OCI-LY7 (cell line): ENCODE measurements at regions not wholly inside any gene's neighbourhood (a gene's known extent, or its start where the extent isn't known, plus 50 kb on each side); places are given as distances from the start of the nearest gene placed in this dataset.

Source experiments
- BruUV-seq: library from RNA; stranded (reverse); fragments of 400-500 nt; replicated peaks from 2 replicates; lab custom pipeline; 2021; lab: Mats Ljungman, UMichigan
- CTCF ChIA-PET: fragments of 300-600 bp; sonication (Branson Sonifier 250); formaldehyde crosslinking; loops from one replicate; lab custom pipeline; 2022; ENCODE audit warnings: antibody characterized with exemption; ENCODE audit not compliant: unreplicated experiment; lab: Charles Lee
- POLR2A ChIA-PET: fragments of 300-600 bp; sonication (Branson Sonifier 250); formaldehyde crosslinking; loops from one replicate; lab custom pipeline; 2022; ENCODE audit warnings: antibody characterized with exemption; lab: Charles Lee
- DNase-seq: peaks from one replicate; pipeline ENCODE4 v3.0.0-alpha.2; 2015; ENCODE audit warnings: low spot score
- H2AFZ ChIP-seq: fragments of 200-600 bp; sonication (generic), shearing (Covaris generic); 2 replicates; pipeline ENCODE4 v1.6.1; 2014; ENCODE audit warnings: mild to moderate bottlenecking, antibody characterized with exemption, low read length, moderate library complexity
- H3K27ac ChIP-seq: fragments of 200-600 bp; sonication (generic); 2 replicates; pipeline ENCODE4 v1.5.1; 2014; ENCODE audit warnings: mixed run types, low read depth, mild to moderate bottlenecking, moderate library complexity, low read length, inconsistent platforms; ENCODE audit not compliant: poor library complexity, severe bottlenecking
- H3K36me3 ChIP-seq: fragments of 200-600 bp; sonication (generic); 2 replicates; pipeline ENCODE4 v1.6.1; 2014; ENCODE audit warnings: mild to moderate bottlenecking, antibody characterized with exemption, low read length, moderate library complexity, mixed read lengths; ENCODE audit not compliant: insufficient read depth
- H3K4me1 ChIP-seq: fragments of 200-600 bp; sonication (generic); 2 replicates; pipeline ENCODE4 v1.5.1; 2014; ENCODE audit warnings: mild to moderate bottlenecking, low read length; ENCODE audit not compliant: insufficient read depth, poor library complexity, severe bottlenecking
- H3K4me2 ChIP-seq: fragments of 200-600 bp; sonication (generic); 2 replicates; pipeline ENCODE4 v1.6.1; 2014; ENCODE audit warnings: mild to moderate bottlenecking, low read length
- H3K4me3 ChIP-seq: fragments of 200-600 bp; sonication (generic); 2 replicates; pipeline ENCODE4 v1.5.1; 2014; ENCODE audit warnings: mild to moderate bottlenecking, low read depth, low read length; ENCODE audit not compliant: poor library complexity, severe bottlenecking
- H3K79me2 ChIP-seq: fragments of 200-600 bp; sonication (generic); 2 replicates; pipeline ENCODE4 v1.6.1; 2016; ENCODE audit warnings: low read depth, mild to moderate bottlenecking, low read length, moderate library complexity, mixed read lengths; ENCODE audit not compliant: insufficient read depth
- H3K9me2 ChIP-seq: fragments of 200-600 bp; sonication (generic); 2 replicates; pipeline ENCODE4 v1.6.1; 2016; ENCODE audit warnings: mild to moderate bottlenecking, low read length, mixed read lengths; ENCODE audit not compliant: insufficient read depth
- H3K9me3 ChIP-seq: fragments of 200-600 bp; sonication (generic); 2 replicates; pipeline ENCODE4 v1.6.1; 2014; ENCODE audit warnings: mild to moderate bottlenecking, mixed run types, low read length, mixed read lengths
- H4K20me1 ChIP-seq: fragments of 200-600 bp; sonication (generic); 2 replicates; pipeline ENCODE4 v1.6.1; 2014; ENCODE audit warnings: mild to moderate bottlenecking, antibody characterized with exemption, low read length, moderate library complexity, mixed read lengths; ENCODE audit not compliant: insufficient read depth
- EZH2phosphoT487 ChIP-seq: fragments of 200-600 bp; sonication (generic); IDR thresholded peaks from 2 replicates; pipeline ENCODE4 v1.6.1; 2018; ENCODE audit warnings: low read depth, borderline replicate concordance, mild to moderate bottlenecking, mixed run types, antibody characterized with exemption, low read length, moderate library complexity, mixed read lengths
- intact Hi-C: fragments of 100-400 bp; cut with micrococcal nuclease; formaldehyde crosslinking; loops from one replicate; pipeline ENCODE4 v1.10.0; 2022; ENCODE audit not compliant: unreplicated experiment
- TF ChIP-seq, protein P1 (sequence below): fragments of 200-600 bp; sonication (generic); conservative IDR thresholded peaks from 2 replicates; pipeline ENCODE4 v1.5.1; 2014; ENCODE audit warnings: mild to moderate bottlenecking, antibody characterized with exemption, low read length, moderate library complexity, mixed read lengths

DNA sequence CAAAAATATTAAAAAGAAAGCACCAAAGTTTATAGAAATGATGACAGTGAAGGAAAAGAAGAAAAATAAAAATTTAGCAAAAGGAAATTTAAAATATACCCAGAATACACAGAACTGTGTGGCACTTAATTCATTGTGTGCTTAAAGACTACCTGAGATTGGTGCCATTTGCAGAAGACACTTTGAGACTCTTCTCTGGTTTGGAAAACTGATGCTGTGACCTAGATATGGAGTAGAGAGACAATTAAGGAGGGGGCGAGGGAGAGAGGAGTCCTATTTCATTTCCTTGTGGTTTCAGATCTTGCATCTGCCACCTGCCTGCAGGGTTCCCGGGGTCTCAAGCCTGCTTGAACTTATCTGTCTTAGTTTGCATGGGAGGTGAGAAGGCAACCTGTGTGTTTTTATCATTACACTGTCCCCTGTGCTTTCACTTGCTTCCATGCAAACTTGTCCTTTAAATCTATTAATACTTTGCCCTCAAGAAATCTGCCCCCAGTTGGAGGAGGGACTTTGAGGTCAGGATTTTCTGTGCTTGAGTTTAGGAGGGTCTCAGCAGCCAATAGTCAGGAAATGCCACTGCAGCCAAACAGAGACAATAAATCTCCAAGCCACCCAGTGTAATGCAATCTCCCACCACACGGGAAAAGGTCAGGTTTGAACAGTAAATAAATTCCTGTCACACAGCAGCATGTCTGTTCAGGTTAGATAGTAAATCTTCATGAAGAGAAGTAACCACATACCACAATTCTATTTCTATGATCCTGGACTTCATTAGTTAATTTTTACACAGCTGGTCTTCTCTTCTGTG, 119.4 kb downstream of the CAND1 start:
- Histone ChIP-seq H3K36me3 (no peaks in the 10 kb centered on the region), H3K9me2 (no peaks in the 10 kb centered on the region), H3K4me3 (no peak overlapping the region), H3K4me2 (no peak overlapping the region), H3K9me3 (no peaks in the 10 kb centered on the region), H4K20me1 (no peaks in the 10 kb centered on the region), H3K79me2 (no peaks in the 10 kb centered on the region), H3K4me1 (no peaks in the 10 kb centered on the region), H2AFZ (no peak overlapping the region), H3K27ac (no peak overlapping the region)
- intact Hi-C loops: no loop called here
- TF ChIP-seq, protein P1, sequence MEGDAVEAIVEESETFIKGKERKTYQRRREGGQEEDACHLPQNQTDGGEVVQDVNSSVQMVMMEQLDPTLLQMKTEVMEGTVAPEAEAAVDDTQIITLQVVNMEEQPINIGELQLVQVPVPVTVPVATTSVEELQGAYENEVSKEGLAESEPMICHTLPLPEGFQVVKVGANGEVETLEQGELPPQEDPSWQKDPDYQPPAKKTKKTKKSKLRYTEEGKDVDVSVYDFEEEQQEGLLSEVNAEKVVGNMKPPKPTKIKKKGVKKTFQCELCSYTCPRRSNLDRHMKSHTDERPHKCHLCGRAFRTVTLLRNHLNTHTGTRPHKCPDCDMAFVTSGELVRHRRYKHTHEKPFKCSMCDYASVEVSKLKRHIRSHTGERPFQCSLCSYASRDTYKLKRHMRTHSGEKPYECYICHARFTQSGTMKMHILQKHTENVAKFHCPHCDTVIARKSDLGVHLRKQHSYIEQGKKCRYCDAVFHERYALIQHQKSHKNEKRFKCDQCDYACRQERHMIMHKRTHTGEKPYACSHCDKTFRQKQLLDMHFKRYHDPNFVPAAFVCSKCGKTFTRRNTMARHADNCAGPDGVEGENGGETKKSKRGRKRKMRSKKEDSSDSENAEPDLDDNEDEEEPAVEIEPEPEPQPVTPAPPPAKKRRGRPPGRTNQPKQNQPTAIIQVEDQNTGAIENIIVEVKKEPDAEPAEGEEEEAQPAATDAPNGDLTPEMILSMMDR: 0 out of 2 replicates have a peak, but pooled peaks have one; percentile 32
- TF ChIP-seq EZH2phosphoT487: no peak
- DNase-seq: peak; percentile 2
- no TSS peak for BruUV-seq
- ChIA-PET POLR2A (no interaction called here), CTCF (no interaction called here)

DNA sequence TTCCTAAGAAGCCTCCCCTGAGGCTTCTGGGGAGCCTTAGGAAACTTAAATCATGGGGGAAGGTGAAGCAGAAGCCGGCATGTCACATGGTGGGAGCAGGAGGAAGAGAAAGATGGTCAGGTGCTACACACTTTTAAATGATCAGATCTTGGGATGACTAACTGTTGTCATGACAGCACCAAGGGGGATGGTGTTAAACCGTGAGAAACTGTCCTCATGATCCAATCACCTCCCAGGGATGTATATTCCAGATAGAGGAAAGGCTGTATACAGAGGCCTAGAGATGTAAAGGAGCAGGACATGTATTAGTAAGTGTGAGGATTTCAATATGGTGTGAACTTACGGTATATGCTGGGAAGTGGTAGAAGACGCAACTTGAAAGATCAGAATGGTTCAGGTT, 121.1 kb downstream of the CAND1 start:
- POLR2A ChIA-PET: no interaction called here
- H3K27ac ChIP-seq: no peak overlapping the region
- no peak overlapping the region for H2AFZ ChIP-seq
- DNase-seq: no peak
- no peak overlapping the region for H3K4me3 ChIP-seq
- CTCF ChIA-PET: no interaction called here
- BruUV-seq: no TSS peak
- H3K36me3 ChIP-seq: no peaks in the 10 kb centered on the region
- no peak overlapping the region for H3K4me2 ChIP-seq
- H3K9me2 ChIP-seq: no peaks in the 10 kb centered on the region
- H3K79me2 ChIP-seq: no peaks in the 10 kb centered on the region
- H4K20me1 ChIP-seq: no peaks in the 10 kb centered on the region
- no peaks in the 10 kb centered on the region for H3K4me1 ChIP-seq
- H3K9me3 ChIP-seq: no peaks in the 10 kb centered on the region
- intact Hi-C loops: no loop called here
- TF ChIP-seq, protein P1: no peak
- TF ChIP-seq EZH2phosphoT487: no peak

DNA sequence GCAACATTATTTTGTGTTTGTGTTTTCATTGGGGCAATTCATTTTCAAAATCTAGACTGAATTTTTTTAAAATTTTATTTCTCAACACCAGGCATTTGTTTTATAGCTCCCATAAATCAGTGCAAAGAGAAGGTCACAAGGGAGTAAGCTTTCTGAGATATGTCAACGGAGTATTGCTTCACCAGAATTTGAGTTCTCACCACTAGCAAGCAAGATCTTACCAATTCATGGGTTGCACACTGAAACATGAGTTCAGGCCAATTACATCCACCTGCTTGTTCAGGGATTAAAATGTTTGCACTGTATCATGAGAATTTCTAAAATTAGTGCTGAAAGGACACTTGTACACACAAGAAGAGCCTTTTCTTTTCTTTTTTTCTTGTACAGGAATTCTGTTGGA, 121.9 kb downstream of the CAND1 start:
- no TSS peak for BruUV-seq
- no peak overlapping the region for H2AFZ ChIP-seq
- ChIA-PET CTCF (no interaction called here), POLR2A (no interaction called here)
- no peaks in the 10 kb centered on the region for H4K20me1 ChIP-seq
- TF ChIP-seq, protein P1: no peak
- TF ChIP-seq EZH2phosphoT487: no peak
- H3K4me3 ChIP-seq: no peak overlapping the region
- no peak for DNase-seq
- intact Hi-C loops: no loop called here
- H3K36me3 ChIP-seq: no peaks in the 10 kb centered on the region
- H3K9me2 ChIP-seq: no peaks in the 10 kb centered on the region
- H3K4me2 ChIP-seq: no peak overlapping the region
- H3K4me1 ChIP-seq: no peaks in the 10 kb centered on the region
- H3K9me3 ChIP-seq: no peaks in the 10 kb centered on the region
- no peaks in the 10 kb centered on the region for H3K79me2 ChIP-seq
- H3K27ac ChIP-seq: no peak overlapping the region
